Gastroesophageal sphincter (tissue), 4 donors: ENCODE measurements at regions not wholly inside any gene's neighbourhood (a gene's known extent, or its start where the extent isn't known, plus 50 kb on each side); places are given as distances from the start of the nearest gene placed in this dataset.

Source experiments
- ATAC-seq: fragments of 150-250 bp; one replicate; pipeline ENCODE4 v1.9.1; 2016; ENCODE audit warnings: mild to moderate bottlenecking, moderate library complexity
- H3K27ac ChIP-seq, 4 donors: fragments of 200-600 bp; sonication (generic) in 3 of 4; 1 replicate in 3 of 4; 2 replicates in 1 of 4; pipeline ENCODE4 v1.5.1; 2016 to 2019
- H3K27me3 ChIP-seq: fragments of 200-600 bp; sonication (generic); one replicate; pipeline ENCODE4 v1.5.1; 2019
- H3K36me3 ChIP-seq, 2 donors: fragments of 200-600 bp; sonication (generic); one replicate each; pipeline ENCODE4 v1.5.1; 2019; ENCODE audit warnings: control low read depth in 1 of 2
- H3K4me1 ChIP-seq, 3 donors: fragments of 200-600 bp; sonication (generic); 1 replicate in 2 of 3; 2 replicates in 1 of 3; pipeline ENCODE4 v1.5.1; 2016 to 2019; ENCODE audit warnings: control low read depth in 2 of 3
- H3K4me3 ChIP-seq, 2 donors: fragments of 200-600 bp; sonication (generic); one replicate each; pipeline ENCODE4 v1.5.1; 2019; ENCODE audit warnings: mild to moderate bottlenecking in 1 of 2, moderate library complexity in 1 of 2
- H3K9me3 ChIP-seq, 3 donors: fragments of 200-600 bp; sonication (generic); one replicate each; pipeline ENCODE4 v1.5.1; 2017 to 2019; ENCODE audit warnings: control low read depth in 2 of 3
- CTCF ChIP-seq, 4 experiments: fragments of 200-600 bp in 2 of 4; fragments of 450-650 bp in 2 of 4; sonication (generic) in 1 of 4; IDR thresholded peaks; one replicate each; pipeline ENCODE4 v1.5.1; 2017 to 2019; ENCODE audit warnings: antibody characterized with exemption in 4 of 4, mild to moderate bottlenecking in 2 of 4, moderate library complexity in 2 of 4
- EP300 ChIP-seq: sonication (generic); formaldehyde crosslinking; IDR thresholded peaks from one replicate; pipeline ENCODE4 v1.6.1; 2017; ENCODE audit warnings: antibody characterized with exemption, mild to moderate bottlenecking
- POLR2A ChIP-seq, 2 donors: fragments of 450-650 bp; IDR thresholded peaks; one replicate each; pipeline ENCODE4 v1.6.1; 2017; ENCODE audit warnings: antibody characterized with exemption in 2 of 2, mild to moderate bottlenecking in 2 of 2, moderate library complexity in 1 of 2
- POLR2AphosphoS5 ChIP-seq: sonication (generic); formaldehyde crosslinking; IDR thresholded peaks from one replicate; pipeline ENCODE4 v1.6.1; 2017; ENCODE audit warnings: antibody characterized with exemption
- WGBS, 2 donors: methylation state at CpG; one replicate each; pipeline ENCODE4 v1.1.5; 2018; ENCODE audit warnings: low coverage in 1 of 2; 5-methylcytosine and 5-hydroxymethylcytosine counted together

- Histone ChIP-seq H3K36me3 (no peaks in the 10 kb centered on the region), H3K9me3 (no peaks in the 10 kb centered on the region), H3K4me3 (no peak overlapping the region), H3K27ac (no peak overlapping the region), H3K4me1 (no peaks in the 10 kb centered on the region), H3K27me3 (no peaks in the 10 kb centered on the region)
- 70 to 83% methylated on average over 4 of the region's 4 CpGs for WGBS, 2 donors
- TF ChIP-seq POLR2A (IDR thresholded peaks at IDR 0.05) (no peak), CTCF (IDR thresholded peaks at IDR 0.05) (no peak), EP300 (no peak), POLR2AphosphoS5 (no peak)
- no peak for ATAC-seq
Observed at GRCh38 chrX:4277122-4277521, 563.7 kb upstream of the PRKX start.

- H3K27me3 ChIP-seq, result no peaks in the 10 kb centered on the region
- H3K9me3 ChIP-seq, result no peaks in the 10 kb centered on the region
- no peaks in the 10 kb centered on the region for H3K36me3 ChIP-seq
- H3K27ac ChIP-seq, result no peak overlapping the region
- 8 to 33% methylated on average over 2 of the region's 2 CpGs for WGBS, 2 donors
- no peaks in the 10 kb centered on the region for H3K4me1 ChIP-seq
- no peak for ATAC-seq
- H3K4me3 ChIP-seq, result no peak overlapping the region
- TF ChIP-seq POLR2A (IDR thresholded peaks at IDR 0.05), result no peak
- no peak for TF ChIP-seq EP300
- no peak for TF ChIP-seq CTCF (IDR thresholded peaks at IDR 0.05)
- TF ChIP-seq POLR2AphosphoS5, result no peak
Observed at GRCh38 chrX:4268676-4269075, 555.2 kb upstream of the PRKX start.

- H3K36me3 ChIP-seq, result no peaks in the 10 kb centered on the region
- no peak overlapping the region for H3K4me3 ChIP-seq
- H3K27ac ChIP-seq, result no peak overlapping the region
- no peak for TF ChIP-seq EP300
- TF ChIP-seq POLR2AphosphoS5, result no peak
- TF ChIP-seq CTCF (IDR thresholded peaks at IDR 0.05), result no peak
- TF ChIP-seq POLR2A (IDR thresholded peaks at IDR 0.05), result no peak
- ATAC-seq, result no peak
- WGBS, 2 donors, result 81 to 93% methylated on average over 2 to 3 of the region's 4 CpGs
- H3K4me1 ChIP-seq, result no peaks in the 10 kb centered on the region
- no peaks in the 10 kb centered on the region for H3K9me3 ChIP-seq
- no peaks in the 10 kb centered on the region for H3K27me3 ChIP-seq
Observed at GRCh38 chrX:4265036-4265435, 551.6 kb upstream of the PRKX start.

- WGBS, 2 donors, result 29% methylated on average over 7 to 8 of the region's 8 CpGs
- H3K36me3 ChIP-seq, result no peaks in the 10 kb centered on the region
- H3K4me1 ChIP-seq, result no peaks in the 10 kb centered on the region
- H3K27ac ChIP-seq, result no peak overlapping the region
- no peaks in the 10 kb centered on the region for H3K9me3 ChIP-seq
- no peak for ATAC-seq
- TF ChIP-seq POLR2AphosphoS5 (no peak), CTCF (IDR thresholded peaks at IDR 0.05) (peak in 1 of 4 experiments; percentile 11), POLR2A (IDR thresholded peaks at IDR 0.05) (no peak), EP300 (no peak)
- H3K27me3 ChIP-seq, result no peaks in the 10 kb centered on the region
- no peak overlapping the region for H3K4me3 ChIP-seq
Observed at GRCh38 chrX:4263030-4263803, 549.8 kb upstream of the PRKX start.

- no peaks in the 10 kb centered on the region for H3K9me3 ChIP-seq
- ATAC-seq, result no peak
- no peak overlapping the region for H3K27ac ChIP-seq
- 33% methylated on average over 2 of the region's 2 CpGs; no CpG with 5 or more reads in 1 of the 2 donors for WGBS, 2 donors
- no peaks in the 10 kb centered on the region for H3K4me1 ChIP-seq
- H3K36me3 ChIP-seq, result no peaks in the 10 kb centered on the region
- H3K4me3 ChIP-seq, result no peak overlapping the region
- TF ChIP-seq EP300, result no peak
- H3K27me3 ChIP-seq, result no peaks in the 10 kb centered on the region
Observed at GRCh38 chrX:4253092-4253491, 539.6 kb upstream of the PRKX start.
